SK-N-MC (cell line): ENCODE measurements at regions not wholly inside any gene's neighbourhood (a gene's known extent, or its start where the extent isn't known, plus 50 kb on each side); places are given as distances from the start of the nearest gene placed in this dataset.

Experiments used
- EZH2 ChIP-seq: fragments of 200-600 bp; sonication (generic); IDR thresholded peaks from one replicate; pipeline ENCODE4 v1.6.1; 2017; ENCODE audit warnings: antibody characterized with exemption
- FOXP2 ChIP-seq: optimal IDR thresholded peaks from 2 replicates; pipeline ENCODE3; 2011; ENCODE audit warnings: mild to moderate bottlenecking, moderate library complexity; ENCODE audit not compliant: insufficient read depth; ENCODE audit errors: extremely low read length, control extremely low read depth
- POLR2AphosphoS5 ChIP-seq: IDR thresholded peaks from 2 replicates; pipeline ENCODE4 v1.6.1; 2012; ENCODE audit warnings: mild to moderate bottlenecking, low read depth, low read length, borderline replicate concordance

DNA sequence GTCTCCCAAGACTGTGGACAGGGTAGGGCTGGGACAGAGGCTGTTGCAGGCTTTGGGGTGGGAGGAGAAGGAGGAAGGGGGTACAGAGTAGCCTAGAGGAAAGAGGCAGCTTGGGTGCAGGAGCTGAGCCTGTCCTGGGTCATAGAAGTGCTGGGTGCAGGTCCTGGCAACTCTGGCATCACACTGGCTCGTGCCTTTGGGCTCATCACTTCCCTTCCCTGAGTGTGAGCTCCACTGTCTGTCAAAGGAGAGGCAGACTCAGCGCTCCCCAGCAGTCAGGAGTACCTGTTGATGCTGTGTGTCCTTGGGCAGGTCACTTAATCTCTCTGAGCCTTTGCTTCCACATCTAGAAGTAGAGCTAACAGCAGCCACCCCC, 157.1 kb downstream of the PTPRU start:
- TF ChIP-seq EZH2 (no peak), POLR2AphosphoS5 (no peak), FOXP2 (no peak)
